ENCODE measurements at regions not wholly inside any gene's neighbourhood (a gene's known extent, or its start where the extent isn't known, plus 50 kb on each side); places are given as distances from the start of the nearest gene placed in this dataset.

GRCh38 chr18:1049173-1049572, 144.5 kb downstream of the ADCYAP1 start:
- TF ChIP-seq EP300 (IDR thresholded peaks at IDR 0.05) (no peak), CTCF (IDR thresholded peaks at IDR 0.05) (no peak), POLR2A (IDR thresholded peaks at IDR 0.05) (no peak), POLR2AphosphoS5 (IDR thresholded peaks at IDR 0.05) (no peak)
- Histone ChIP-seq H3K4me3 (no peak overlapping the region), H3K4me1 (no peaks in the 10 kb centered on the region), H3K27me3 (no peaks in the 10 kb centered on the region), H3K27ac (no peak overlapping the region), H3K36me3 (no peaks in the 10 kb centered on the region), H3K9me3 (no peaks in the 10 kb centered on the region)
- intact Hi-C loops (cut with DNase I): no loop called here
- no peak for DNase-seq
- 91 to 99% methylated on average over 1 of the region's 1 CpG for WGBS, 2 donors

- Histone ChIP-seq H3K9me3 (no peaks in the 10 kb centered on the region), H3K4me1 (no peaks in the 10 kb centered on the region), H3K4me3 (no peak overlapping the region), H3K36me3 (no peaks in the 10 kb centered on the region), H3K27me3 (no peaks in the 10 kb centered on the region), H3K27ac (no peak overlapping the region)
- no peak for TF ChIP-seq EP300 (IDR thresholded peaks at IDR 0.05)
- no peak for TF ChIP-seq POLR2AphosphoS5 (IDR thresholded peaks at IDR 0.05)
- TF ChIP-seq POLR2A (IDR thresholded peaks at IDR 0.05): no peak
- 41 to 71% methylated on average over 3 of the region's 3 CpGs for WGBS, 2 donors
- intact Hi-C loops (cut with DNase I): no loop called here
- DNase-seq: no peak
Observed at GRCh38 chr18:1050012-1050657, 145.5 kb downstream of the ADCYAP1 start.

GRCh38 chr18:1052301-1052700, 147.6 kb downstream of the ADCYAP1 start:
- DNase-seq: no peak
- Histone ChIP-seq H3K4me1 (no peaks in the 10 kb centered on the region), H3K9me3 (peaks cover 0 to 9% (median 2%) of the 10 kb centered on the region in 4 donors), H3K27me3 (no peaks in the 10 kb centered on the region), H3K36me3 (no peaks in the 10 kb centered on the region), H3K4me3 (no peak overlapping the region), H3K27ac (no peak overlapping the region)
- TF ChIP-seq POLR2AphosphoS5 (IDR thresholded peaks at IDR 0.05) (no peak), CTCF (IDR thresholded peaks at IDR 0.05) (no peak), POLR2A (IDR thresholded peaks at IDR 0.05) (no peak), EP300 (IDR thresholded peaks at IDR 0.05) (no peak)
- intact Hi-C loops (cut with DNase I): no loop called here

GRCh38 chr18:1053331-1054315, 149.0 kb downstream of the ADCYAP1 start:
- no peaks in the 10 kb centered on the region for H3K4me1 ChIP-seq
- H3K36me3 ChIP-seq: no peaks in the 10 kb centered on the region
- 58 to 65% methylated on average over 5 of the region's 5 CpGs for WGBS, 2 donors
- no peaks in the 10 kb centered on the region for H3K27me3 ChIP-seq
- peaks cover 0 to 14% (median 2%) of the 10 kb centered on the region in 4 donors for H3K9me3 ChIP-seq
- no peak overlapping the region for H3K27ac ChIP-seq
- no peak for DNase-seq
- intact Hi-C loops (cut with DNase I): no loop called here
- no peak overlapping the region for H3K4me3 ChIP-seq
- TF ChIP-seq EP300 (IDR thresholded peaks at IDR 0.05) (no peak), POLR2A (IDR thresholded peaks at IDR 0.05) (no peak), POLR2AphosphoS5 (IDR thresholded peaks at IDR 0.05) (no peak), CTCF (IDR thresholded peaks at IDR 0.05) (no peak)

- Histone ChIP-seq H3K36me3 (no peaks in the 10 kb centered on the region), H3K4me3 (no peak overlapping the region), H3K9me3 (peaks cover 0 to 14% (median 2%) of the 10 kb centered on the region in 4 donors), H3K27me3 (no peaks in the 10 kb centered on the region), H3K27ac (no peak overlapping the region), H3K4me1 (no peaks in the 10 kb centered on the region)
- intact Hi-C loops (cut with DNase I): no loop called here
- no peak for DNase-seq
- TF ChIP-seq EP300 (IDR thresholded peaks at IDR 0.05) (no peak), POLR2AphosphoS5 (IDR thresholded peaks at IDR 0.05) (no peak), POLR2A (IDR thresholded peaks at IDR 0.05) (no peak), CTCF (IDR thresholded peaks at IDR 0.05) (no peak)
- 86 to 92% methylated on average over 2 of the region's 2 CpGs for WGBS, 2 donors
Observed at GRCh38 chr18:1056404-1056803, 151.7 kb downstream of the ADCYAP1 start.

Measured in sigmoid colon (tissue), 6 donors.